ENCODE measurements at regions not wholly inside any gene's neighbourhood (a gene's known extent, or its start where the extent isn't known, plus 50 kb on each side); places are given as distances from the start of the nearest gene placed in this dataset.

DNA sequence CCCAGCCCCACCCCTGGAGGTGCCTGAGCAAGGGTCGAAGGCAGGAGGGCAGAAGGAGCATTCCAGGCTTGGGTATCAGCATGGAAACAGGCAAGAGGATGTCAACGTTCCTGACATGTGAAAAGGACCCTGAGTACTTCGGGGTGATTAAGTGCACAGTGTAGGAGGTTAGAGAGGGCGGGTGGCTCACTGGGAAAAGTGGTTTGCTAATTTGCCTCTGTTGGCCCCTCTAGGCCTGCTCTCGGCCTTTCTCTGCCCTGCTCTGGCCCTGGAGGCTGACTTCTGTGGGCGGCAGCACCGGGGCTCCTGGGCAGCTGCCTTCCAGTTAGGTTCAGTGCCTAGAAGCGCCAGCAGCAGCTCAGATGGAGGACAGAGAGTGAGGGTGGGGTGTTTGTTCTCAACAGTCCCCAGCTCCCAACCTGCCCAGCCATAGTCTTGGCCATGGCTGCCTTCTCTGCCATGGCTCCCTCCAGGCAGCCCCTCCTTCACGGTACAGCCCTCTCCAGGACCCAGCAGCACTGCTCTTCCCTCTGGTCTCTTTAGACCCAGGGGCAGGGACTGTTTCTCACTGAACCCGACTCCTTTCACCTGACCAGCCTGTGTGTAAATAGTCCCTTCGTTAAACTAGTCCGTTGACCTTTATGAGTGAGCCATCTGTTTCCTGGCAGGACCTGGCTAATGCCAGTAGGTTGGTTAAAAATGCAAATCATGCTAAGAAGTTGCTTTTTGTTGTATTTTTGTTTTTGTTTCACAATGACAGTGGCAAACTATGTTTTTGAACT lies 107.1 kb upstream of the TPM1 start:
- no peak for DNase-seq

DNA sequence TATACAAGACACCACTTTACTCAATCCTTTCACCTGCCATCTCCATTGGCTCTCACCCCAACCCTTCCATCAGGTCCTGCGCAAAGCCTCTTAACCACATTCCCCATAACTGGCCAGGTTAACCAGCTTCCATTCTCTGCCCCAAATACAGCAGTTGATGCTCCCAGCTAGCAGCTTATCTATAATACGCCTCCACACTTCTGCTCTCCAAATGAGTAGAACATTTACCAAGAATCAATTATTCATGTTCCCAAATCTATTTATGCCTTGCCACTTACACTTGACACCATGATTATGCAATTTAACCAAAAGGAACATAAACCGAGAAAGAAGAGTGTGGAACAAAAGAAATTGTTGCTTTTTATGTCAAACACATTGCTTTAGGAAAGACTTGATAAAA lies 103.7 kb upstream of the TPM1 start:
- DNase-seq: no peak

DNA sequence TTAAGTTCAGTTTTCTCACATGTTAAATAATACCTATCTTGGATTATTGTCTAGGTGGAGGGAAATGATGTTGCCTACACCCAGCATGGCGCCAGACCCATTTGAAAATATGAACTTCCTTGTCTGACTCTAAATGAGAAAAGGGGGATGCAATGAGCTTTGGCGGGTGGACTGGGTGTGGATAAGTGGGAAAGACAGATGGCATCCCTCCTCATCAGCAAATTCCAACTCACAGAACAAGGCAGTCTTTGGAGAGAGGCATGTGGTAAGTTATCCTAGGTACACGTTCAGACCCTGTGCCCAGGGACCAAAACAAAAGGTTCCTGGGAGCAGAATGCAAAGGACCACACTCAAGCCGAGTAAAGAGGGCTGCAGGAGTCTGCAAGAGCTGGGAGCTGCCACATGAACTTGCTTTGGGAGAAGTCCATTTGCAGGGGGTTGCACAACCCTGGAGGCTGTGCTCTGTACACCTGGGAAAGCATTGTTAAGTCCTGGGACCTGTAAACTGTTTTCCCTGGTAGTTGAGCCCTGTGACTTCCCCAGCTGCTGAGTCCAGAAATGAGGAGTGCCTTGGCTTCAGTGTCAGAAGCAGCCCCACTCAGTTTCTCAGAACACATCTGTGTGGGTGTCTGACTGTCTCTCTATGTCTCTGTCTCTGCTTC lies 102.3 kb upstream of the TPM1 start:
- DNase-seq: no peak

DNA sequence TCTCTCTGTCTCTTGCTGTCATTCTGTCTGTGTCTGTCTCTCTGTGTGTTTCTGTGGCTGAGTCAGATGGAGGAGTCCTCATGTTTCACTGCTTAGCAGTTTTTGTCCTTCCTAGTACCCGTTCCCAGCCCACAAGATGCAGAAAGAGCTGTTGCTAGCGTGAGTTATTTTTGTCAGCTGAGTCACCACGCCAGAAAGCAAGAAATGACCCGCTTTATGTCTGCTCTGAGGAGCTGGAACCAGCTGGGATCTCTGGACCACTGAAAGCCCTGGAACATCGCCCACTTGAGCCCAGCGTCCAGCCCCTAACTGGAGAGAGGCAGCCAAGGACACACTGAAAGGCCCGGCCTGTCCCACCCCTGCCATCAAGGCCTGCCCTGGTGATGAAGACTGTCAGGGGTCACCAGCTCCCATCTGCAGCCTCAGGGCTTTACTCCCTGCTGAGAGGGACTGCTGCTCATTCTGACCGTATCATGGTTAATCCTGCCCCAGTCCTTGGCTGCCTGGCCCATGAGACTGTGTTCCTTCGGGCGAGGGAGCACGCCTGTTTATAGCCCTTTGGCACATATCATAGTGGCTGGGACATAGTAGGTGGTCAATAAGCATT lies 101.7 kb upstream of the TPM1 start:
- DNase-seq: no peak

DNA sequence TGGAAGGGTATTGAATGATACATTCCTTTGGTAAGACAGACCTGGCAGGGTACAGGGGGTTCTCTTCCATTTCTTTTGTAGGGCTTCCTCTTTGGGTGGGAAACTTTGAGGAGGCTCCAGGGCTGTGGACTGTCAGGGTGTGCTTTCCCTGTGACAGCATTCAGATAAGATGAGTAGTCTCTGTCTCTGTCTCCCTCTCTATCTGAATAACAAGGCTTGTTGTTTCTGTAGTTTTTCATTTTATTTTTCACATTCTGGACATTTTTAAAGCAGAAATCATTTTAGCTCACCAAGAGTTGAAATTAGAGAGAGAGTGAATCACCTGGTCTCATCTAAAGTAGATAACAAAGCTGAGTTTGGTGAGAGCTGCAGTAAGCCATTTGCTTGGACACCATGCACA lies 100.8 kb upstream of the TPM1 start:
- DNase-seq: no peak

DNA sequence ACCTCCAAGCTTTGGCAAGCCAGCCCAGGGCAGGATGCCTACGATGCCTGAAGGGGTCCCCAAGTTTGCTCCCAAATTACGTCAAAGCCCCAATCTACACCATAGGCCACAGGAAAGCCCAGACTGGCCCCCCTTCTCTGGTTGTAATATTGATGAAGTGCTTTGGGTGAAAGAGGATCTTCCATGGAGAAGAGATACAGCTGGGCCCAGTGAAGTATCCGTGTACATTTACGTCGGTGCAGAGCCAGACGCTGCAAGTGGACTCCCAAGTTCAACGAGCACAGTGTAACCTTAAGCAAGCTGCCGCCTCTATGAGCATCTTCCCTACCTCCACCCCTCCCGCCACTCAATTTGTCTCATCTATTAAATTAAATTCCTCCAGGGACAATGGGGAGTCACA lies 100.1 kb upstream of the TPM1 start:
- DNase-seq: no peak

DNA sequence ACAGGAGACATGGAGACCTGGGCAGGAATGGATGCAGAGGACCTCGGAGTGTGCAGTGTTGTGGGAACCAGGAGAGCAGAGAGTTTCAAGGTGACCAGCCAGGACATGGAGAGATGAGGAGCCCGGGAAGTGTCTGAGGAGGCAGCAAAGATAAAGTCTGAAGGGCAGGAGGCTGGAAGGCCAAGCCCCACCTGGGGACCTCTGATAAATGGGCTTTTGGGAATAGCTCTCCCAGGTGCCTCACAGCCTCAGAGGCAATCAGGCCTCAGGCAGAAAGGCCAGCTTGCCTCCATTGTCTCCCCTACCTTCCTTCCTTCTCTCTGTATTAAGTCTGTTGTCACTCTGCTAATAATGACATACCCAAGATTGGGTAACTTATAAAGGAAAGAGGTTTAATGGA lies 97.5 kb upstream of the TPM1 start:
- DNase-seq: no peak

DNA sequence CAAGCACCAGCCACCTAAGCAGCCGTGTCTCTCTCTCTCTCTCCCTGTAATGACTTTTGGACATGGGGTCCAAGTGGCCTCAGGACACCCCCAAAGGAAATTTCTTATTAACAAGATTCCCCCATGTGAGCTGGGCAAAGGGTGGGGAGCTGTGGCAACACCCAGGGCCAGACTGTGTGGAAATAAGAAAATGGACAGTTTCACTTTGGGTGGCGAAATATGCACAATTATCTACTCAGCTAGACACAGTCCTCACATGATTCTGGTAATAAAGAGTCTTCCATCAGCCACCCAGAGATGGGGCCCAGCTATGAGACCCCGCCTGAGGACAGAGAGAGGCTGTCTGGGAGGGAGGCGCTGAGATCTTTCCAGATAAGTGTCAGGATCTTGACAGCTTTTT lies 96.8 kb upstream of the TPM1 start:
- no peak for DNase-seq

DNA sequence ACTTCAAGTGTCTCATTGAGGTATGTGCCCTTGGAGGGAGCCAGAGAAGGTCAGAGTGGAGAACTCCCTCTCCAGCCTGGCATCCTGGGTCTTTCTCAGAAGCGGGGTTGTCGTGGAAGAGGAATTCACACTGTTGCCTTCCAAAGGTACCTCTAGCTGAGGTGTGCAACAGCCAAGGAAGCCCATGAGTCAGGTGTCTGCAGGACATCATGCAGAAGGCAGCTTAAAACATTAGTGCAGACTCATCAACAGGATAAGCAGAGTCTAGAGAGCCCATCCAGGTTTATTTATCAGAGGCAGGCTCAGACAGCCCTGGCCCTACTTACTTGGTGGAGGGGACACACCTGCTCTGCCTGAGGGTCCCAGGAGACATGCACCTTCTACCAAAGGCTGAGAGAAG lies 95.6 kb upstream of the TPM1 start:
- DNase-seq: no peak

DNA sequence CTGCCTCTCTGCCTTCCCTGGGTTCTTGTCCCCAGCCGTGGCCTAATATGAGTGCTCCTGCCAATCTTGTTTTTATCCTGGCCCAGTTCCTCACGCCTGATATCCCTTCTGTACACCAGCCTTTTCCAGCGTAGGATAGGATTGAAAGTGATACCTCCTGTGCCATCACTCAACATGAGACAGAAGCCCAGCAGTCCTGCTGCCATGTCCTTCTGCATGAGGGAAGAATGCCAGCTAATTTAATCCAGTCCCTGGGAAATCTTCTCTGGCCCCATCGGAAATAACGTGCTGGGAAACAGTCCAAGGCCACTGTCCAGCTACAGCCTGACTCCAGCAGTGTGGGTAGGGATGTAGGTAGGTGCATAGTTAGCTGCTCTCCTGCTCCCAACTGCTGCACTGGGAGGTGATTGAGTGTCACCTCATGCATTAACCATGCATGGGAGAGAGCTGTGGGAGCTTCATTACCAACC lies 92.0 kb upstream of the TPM1 start:
- DNase-seq: no peak

DNA sequence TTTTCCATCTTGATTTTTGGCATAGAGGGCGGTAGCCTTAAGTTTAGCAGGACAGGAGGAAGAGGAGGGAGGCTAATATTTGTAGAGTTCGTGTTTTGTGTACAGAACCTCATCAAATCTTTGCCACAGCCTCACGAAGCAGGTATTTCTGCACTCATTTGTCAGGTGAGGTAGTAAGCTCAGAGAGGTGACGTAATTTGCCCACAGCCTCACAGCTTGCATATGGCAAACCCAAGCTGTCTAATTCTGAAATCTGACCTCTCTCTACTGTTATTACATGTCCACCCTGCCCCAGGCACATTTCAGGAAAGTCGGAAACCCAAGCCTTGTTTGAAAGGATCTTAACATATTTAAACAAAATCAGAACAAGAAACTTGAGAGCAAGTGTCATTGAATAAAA lies 91.1 kb upstream of the TPM1 start:
- DNase-seq: no peak

DNA sequence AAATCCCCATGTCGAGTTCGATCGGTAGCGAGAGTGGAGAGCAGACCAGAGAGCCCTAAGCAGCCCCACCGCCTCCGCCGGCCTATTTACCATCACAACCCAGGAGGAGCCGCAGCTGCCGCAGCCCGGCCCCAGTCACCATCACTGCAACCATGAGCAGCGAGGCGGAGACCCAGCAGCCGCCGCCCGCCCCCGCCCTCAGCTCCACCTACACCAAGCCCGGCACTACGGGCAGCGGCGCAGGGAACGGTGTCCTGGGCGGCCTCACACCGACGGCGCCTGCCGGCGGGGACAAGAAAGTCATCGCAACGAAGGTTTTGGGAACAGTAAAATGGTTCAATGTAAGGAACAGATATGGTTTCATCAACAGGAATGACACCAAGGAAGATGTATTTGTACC lies 89.5 kb upstream of the TPM1 start:
- DNase-seq: no peak

DNA sequence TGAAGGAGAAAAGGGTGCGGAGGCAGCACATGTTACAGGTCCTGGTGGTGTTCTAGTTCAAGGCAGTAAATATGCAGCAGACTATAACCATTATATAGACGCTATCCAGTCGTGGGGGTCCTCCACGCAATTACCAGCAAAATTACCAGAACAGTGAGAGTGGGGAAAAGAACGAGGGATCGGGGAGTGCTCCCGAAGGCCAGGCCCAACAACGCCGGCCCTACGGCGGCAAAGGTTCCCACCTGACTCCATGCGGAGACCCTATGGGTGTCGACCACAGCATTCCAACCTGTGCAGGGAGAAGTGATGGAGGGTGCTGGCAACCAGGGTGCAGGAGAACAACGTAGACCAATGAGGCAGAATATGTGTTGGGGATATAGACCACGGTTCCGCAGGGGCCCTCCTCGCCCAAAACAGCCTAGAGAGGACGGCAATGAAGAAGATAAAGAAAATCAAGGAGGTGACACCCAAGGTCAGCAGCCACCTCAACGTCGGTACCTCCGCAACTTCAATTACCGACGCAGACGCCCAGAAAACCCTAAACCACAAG lies 89.0 kb upstream of the TPM1 start:
- no peak for DNase-seq

DNA sequence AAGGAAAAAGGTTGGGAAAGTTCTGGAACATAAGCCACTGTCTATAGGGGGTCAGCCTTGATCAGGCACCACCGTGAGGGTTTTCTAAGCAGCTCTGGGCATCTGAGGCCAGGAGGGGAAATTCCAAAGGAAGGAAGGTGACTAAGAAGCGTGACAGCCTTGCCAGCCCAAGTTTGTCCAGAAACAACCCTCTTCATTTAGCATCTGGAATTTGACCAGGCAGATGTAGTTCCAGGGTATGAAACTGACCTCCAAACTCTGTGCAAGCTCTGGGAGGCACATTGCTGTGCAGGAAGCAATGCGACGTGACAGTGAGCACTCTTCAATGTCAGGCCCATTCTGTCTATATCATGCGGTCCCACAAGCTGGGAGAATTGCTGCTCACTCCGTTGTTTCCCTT lies 85.4 kb upstream of the TPM1 start:
- no peak for DNase-seq

DNA sequence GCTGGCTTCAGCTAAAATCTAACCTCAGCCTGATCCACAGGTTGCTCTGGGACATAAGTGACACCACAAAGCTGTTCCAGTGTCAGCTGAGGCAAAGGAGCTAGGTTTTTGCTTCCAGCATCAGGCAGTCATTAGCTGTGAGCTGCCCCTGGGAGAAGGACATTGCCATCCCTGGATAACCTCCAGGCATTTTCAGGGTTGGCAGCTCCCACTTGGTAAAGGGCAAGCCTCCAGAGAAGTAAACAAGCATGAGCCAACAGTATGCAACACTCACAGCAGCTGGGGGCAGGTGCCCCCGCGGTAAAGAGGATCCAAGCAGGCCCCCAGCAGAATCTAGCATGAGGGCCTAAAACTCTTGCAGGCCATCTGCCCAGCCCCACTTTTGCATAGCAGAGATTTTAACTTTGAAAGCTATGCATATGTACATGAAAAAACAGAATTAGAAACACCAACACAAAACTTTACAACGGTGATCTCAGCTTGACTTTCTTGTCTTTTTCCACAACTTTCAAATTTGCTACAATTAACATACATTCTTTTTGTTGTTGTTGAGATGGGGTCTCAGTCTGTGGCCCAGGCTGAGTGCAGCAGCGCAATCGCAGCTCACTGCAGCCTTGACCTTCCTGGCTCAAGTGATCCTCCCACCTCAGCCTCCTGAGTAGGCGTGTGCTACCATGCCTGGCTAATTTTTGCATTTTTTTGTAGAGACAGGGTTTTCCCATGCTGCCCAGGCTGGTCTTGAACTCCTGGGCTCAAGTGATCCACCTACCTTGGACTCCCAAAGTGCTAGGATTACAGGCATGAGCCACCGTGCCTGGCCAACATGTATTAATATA lies 83.8 kb upstream of the TPM1 start:
- no peak for DNase-seq

DNA sequence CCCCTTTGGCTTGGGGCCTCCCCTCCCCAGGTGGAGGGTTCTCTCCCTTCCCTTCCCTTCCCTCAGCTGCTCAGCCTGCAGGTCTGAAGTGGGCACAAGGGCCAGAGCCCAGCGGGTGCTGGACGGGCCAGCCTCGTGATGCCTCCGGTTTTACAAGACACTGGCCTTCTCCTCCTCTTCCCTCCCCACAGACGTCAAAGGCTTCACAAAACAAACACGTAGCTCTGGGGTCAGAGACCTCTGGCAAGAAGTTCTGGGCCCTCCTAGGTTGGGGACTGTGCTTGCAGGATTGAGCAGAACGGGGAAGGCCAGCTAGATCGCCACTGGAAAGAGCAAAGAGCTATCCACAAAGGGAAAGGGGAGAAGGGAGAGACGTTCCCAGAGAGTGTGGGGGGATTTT lies 81.4 kb upstream of the TPM1 start:
- DNase-seq: no peak

DNA sequence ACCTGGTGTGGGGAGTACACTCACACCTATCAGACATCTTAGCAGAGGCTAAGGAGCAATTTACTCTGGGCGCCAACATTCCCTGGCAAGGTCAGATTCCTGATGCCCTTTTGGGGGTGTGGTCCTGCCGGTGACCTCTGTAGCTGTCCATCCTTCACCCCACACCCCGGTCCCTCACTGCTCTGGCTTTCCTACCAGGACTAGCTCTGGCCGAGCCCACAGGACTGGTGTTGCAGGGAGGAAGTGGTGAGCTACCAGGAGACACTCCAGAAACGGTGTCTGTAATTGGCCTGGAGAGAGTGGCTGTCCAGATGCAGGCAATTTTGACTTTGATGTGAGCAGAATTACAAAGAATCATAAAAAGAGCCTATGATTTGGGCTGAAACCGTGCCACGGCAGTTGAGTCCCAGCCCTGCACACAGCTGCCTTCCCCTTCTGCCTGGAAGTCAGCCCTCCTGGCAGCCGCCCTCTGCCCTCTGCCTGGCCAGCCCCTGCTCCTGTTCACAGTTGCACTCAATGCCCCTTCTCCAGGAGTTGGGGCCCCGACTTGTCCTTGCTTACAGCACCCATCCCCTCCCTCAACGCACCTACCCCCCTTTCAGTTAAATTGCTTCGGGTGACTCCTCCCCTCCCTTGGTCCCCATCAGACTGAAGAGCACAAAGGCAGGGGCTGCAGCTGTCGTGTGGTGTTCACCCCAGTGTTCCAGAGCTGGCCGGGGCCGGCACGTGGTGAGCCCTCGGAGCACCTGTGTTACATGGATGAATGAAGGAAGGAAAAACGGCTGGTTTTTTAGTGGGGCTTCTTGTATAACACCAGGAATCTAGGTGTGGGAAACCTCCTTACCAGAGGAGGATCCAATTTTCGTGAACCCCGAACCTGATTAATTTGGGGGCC lies 80.2 kb upstream of the TPM1 start:
- DNase-seq: no peak

DNA sequence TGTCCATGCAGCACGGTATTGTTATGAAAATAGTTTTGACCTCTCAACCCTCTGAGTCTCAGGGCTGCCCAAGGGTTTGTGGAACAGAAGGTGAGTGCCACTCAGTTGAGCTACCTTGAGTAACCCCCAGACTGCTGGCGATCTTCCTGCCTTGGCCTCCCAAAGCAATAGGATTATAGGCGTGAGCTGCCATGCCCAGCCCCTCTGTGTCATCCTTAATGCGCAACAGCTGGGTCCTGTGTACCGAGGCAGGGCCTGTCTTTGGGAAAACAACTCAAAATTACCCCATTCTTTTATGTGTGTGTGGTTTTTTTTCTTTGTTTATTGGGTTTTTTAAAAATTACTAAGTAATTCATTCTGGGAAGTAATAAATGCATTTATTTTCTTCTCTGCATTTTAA lies 78.3 kb upstream of the TPM1 start:
- DNase-seq: no peak

DNA sequence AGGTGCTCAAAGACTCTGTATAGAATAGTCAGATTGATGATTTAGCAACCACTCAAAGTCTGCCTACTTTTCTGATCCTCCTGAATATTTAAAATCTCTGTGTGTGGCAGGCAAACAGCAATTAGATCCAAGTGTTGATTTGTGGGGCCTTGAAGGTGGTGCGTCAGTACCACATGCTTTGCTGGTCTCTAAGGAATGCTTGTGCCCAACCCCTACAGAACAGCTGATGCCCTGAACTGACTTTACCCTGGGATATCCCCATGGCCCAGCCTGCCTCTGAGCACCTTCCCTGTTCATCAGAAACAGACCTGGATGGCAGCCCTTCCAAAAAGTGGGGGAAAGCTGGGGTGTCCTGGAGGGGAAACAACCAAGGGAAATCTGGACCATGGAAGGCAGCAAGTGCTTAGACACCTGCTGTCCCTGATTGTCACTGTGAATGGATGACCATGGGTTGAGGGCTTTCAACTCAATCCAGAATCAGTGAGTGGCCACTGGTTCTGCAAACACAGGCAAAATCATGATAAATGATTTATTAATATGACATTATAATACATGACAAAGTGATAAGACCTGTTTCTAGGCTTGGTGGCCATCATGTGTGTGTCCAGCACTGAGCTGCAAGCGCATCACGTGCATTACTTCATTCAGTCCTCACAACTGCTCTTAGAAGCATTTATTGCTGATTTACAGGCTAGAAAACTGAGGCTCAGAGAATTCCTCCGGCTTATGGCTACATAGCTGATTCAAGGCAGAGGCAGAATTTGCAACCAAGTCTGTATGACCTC lies 76.1 kb upstream of the TPM1 start:
- no peak for DNase-seq

DNA sequence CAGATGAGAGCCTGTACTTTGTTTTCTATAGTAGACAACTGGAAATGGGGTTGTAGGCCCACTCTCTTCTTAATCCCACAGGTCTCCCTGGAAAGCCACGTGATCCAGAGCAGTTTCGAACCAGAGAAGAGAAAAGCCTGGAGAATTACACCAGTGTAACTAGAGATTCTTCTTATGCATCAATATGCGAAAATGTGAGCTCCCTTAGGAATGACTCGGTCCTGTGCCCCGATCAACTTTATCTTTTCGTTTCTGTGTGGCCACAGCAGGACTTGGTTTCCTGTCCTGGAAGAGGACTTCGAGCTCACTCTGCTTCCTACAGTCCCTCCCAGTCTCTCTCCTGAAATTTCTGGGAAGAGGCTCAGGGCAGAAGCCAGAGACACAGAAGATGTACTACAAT lies 73.8 kb upstream of the TPM1 start:
- no peak for DNase-seq

DNA sequence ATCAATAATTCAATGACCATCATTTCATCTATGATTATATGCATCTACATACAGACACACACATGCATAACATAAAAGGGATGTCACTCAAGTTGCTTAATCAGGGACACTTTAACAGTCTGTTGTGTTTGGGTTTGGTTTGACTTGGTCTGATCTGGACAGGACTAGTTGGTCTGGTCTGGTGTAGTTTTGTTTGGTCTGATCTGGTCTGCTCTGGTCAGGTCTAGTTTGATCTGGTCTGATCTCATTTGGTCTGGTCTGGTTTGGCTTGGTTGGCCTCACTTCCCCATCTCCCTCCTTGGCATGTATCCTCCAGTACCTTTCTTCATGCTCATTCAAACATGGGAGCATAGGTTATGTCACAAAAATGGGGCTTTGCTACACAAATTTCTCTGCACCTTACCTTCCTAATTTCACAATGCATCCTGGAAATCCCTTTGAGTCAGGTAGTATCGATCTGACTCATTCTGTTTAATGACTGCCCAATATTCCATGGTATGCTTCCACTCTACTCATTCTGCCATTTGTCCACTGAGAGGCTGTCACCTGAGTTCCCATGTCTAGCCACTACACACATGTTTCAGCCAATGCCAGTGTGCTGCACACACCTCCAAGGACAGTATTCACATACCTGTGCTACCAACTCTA lies 73.0 kb upstream of the TPM1 start:
- DNase-seq: no peak

All from NCI-H526 treated with DMSO at 0.1 percent for 48 hours (cell line).